H1 (cell line): ENCODE measurements at regions not wholly inside any gene's neighbourhood (a gene's known extent, or its start where the extent isn't known, plus 50 kb on each side); places are given as distances from the start of the nearest gene placed in this dataset.

ENCODE experiments used
- CTCF ChIP-seq, 3 experiments: IDR thresholded peaks; 1 replicate in 2 of 3; 2 replicates in 1 of 3; pipeline versions ENCODE4 v1.5.1 to v1.6.1; 2011; ENCODE audit warnings: low read length in 3 of 3, mild to moderate bottlenecking in 3 of 3, inconsistent platforms in 2 of 3, low read depth in 1 of 3, moderate library complexity in 1 of 3; ENCODE audit not compliant: insufficient read depth in 1 of 3; ENCODE audit errors: control extremely low read depth in 1 of 3
- EZH2 ChIP-seq: fragments of 200-600 bp; sonication (generic); IDR thresholded peaks from 2 replicates; pipeline ENCODE4 v1.7.1; 2012; ENCODE audit warnings: low read depth, mild to moderate bottlenecking, moderate library complexity, low read length, inconsistent platforms; ENCODE audit not compliant: severe bottlenecking
- PHF8 ChIP-seq: fragments of 200-600 bp; sonication (generic); conservative IDR thresholded peaks from 2 replicates; pipeline ENCODE4 v1.7.1; 2012; ENCODE audit warnings: low read depth, mild to moderate bottlenecking, inconsistent platforms, low read length, moderate library complexity
- POLR2A ChIP-seq, 2 experiments: IDR thresholded peaks; 1 replicate in 1 of 2; 2 replicates in 1 of 2; pipeline ENCODE4 v1.6.1; 2011; ENCODE audit warnings: low read depth in 2 of 2, low read length in 2 of 2, mild to moderate bottlenecking in 2 of 2; ENCODE audit errors: control extremely low read depth in 1 of 2
- TAF1 ChIP-seq: IDR thresholded peaks from 2 replicates; pipeline ENCODE4 v1.6.1; 2011; ENCODE audit warnings: mild to moderate bottlenecking, low read depth, low read length

GRCh38 chr3:79835701-79836100 lies 67.9 kb upstream of the ROBO1 start:
- TF ChIP-seq CTCF (IDR thresholded peaks at IDR 0.05; ENCODE audit: control extremely low read depth in 1 of 3, insufficient read depth in 1 of 3, low read depth in 1 of 3, low read length in 3 of 3) (no peak), POLR2A (IDR thresholded peaks at IDR 0.05; ENCODE audit: control extremely low read depth in 1 of 2, low read depth in 2 of 2, low read length in 2 of 2) (no peak), EZH2 (no peak), PHF8 (no peak), TAF1 (no peak)
